Fibroblast of lung (primary cell): ENCODE measurements at regions not wholly inside any gene's neighbourhood (a gene's known extent, or its start where the extent isn't known, plus 50 kb on each side); places are given as distances from the start of the nearest gene placed in this dataset.
A peak's percentile ranks its signal among the peaks of the same experiment; 100 is the strongest.

ENCODE experiments used
- DNase-seq, 2 donors: peaks; one replicate each; pipeline versions ENCODE4 v3.0.0 to v3.0.0-alpha.2; 2010; ENCODE audit warnings: low read depth in 2 of 2
- H2AFZ ChIP-seq: 2 replicates; pipeline ENCODE4 v1.5.1; 2012; ENCODE audit warnings: low read length, control low read depth, inconsistent platforms
- H3K27ac ChIP-seq: 2 replicates; pipeline ENCODE4 v1.5.1; 2011; ENCODE audit warnings: low read length, control low read depth; ENCODE audit not compliant: insufficient read depth
- H3K27me3 ChIP-seq: 2 replicates; pipeline ENCODE4 v1.5.1; 2011; ENCODE audit warnings: mild to moderate bottlenecking, low read length; ENCODE audit not compliant: control insufficient read depth, insufficient read depth
- H3K36me3 ChIP-seq: 2 replicates; pipeline ENCODE4 v1.5.1; 2011; ENCODE audit warnings: low read length; ENCODE audit not compliant: control insufficient read depth, insufficient read depth
- H3K4me1 ChIP-seq: 2 replicates; pipeline ENCODE4 v1.5.1; 2011; ENCODE audit warnings: low read length; ENCODE audit not compliant: control insufficient read depth, insufficient read depth; ENCODE audit errors: extremely low read depth
- H3K4me2 ChIP-seq: 2 replicates; pipeline ENCODE4 v1.5.1; 2011; ENCODE audit warnings: low read length, control low read depth; ENCODE audit not compliant: insufficient read depth; ENCODE audit errors: extremely low read depth
- H3K4me3 ChIP-seq, 4 experiments: fragments of 200-600 bp in 1 of 4; sonication (generic) in 1 of 4; replicated peaks in 1 of 4; 2 replicates each; pipeline ENCODE4 v1.5.1; 2011 to 2016; ENCODE audit warnings: low read length in 4 of 4, low read depth in 3 of 4, mild to moderate bottlenecking in 3 of 4, control low read depth in 2 of 4, inconsistent platforms in 1 of 4, mixed read lengths in 1 of 4; ENCODE audit not compliant: insufficient read depth in 1 of 4; ENCODE audit errors: control extremely low read depth in 1 of 4
- H3K79me2 ChIP-seq: 2 replicates; pipeline ENCODE4 v1.5.1; 2012; ENCODE audit warnings: mild to moderate bottlenecking, low read length, inconsistent platforms; ENCODE audit not compliant: control insufficient read depth, insufficient read depth
- H3K9ac ChIP-seq: 2 replicates; pipeline ENCODE4 v1.5.1; 2011; ENCODE audit warnings: mild to moderate bottlenecking, low read length, control low read depth; ENCODE audit not compliant: insufficient read depth
- H3K9me3 ChIP-seq: 2 replicates; pipeline ENCODE4 v1.5.1; 2012; ENCODE audit warnings: low read depth, low read length; ENCODE audit not compliant: control insufficient read depth, insufficient read depth
- H4K20me1 ChIP-seq: 2 replicates; pipeline ENCODE4 v1.5.1; 2011; ENCODE audit warnings: low read length; ENCODE audit not compliant: control insufficient read depth, insufficient read depth; ENCODE audit errors: extremely low read depth
- EZH2 ChIP-seq: IDR thresholded peaks from 2 replicates; pipeline ENCODE4 v1.5.1; 2012; ENCODE audit warnings: low read length, control low read depth, mild to moderate bottlenecking; ENCODE audit errors: missing control alignments
- TF ChIP-seq, protein P1 (sequence below), 2 donors: IDR thresholded peaks in 1 of 2; conservative IDR thresholded peaks in 1 of 2; 1 replicate in 1 of 2; 2 replicates in 1 of 2; pipeline ENCODE4 v1.5.1; 2011 to 2012; ENCODE audit warnings: low read length in 2 of 2, control low read depth in 1 of 2, inconsistent platforms in 1 of 2, low read depth in 1 of 2, mild to moderate bottlenecking in 1 of 2

DNA sequence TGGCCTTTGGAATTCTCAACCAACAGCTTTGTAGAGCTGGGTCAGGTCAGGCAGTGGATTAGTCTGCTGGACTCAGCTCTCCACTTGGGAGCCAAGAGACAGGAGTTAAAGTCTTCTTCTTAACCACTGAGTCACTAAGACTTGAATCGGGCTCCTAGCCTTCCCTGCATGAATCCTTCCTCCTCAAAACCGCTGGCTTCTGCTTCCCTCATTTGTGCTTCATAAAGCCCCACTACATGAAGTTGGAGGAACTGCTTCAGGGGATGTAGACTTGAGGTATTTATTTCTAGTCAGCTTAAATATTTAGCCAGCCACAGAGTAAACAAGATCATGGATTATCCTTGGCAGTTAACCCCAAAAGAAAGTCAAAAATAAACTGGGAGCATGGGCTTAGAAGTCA, 536.3 kb upstream of the TNP1 start:
- peaks cover 7% of the 10 kb centered on the region for H3K4me1 ChIP-seq
- TF ChIP-seq, protein P1, sequence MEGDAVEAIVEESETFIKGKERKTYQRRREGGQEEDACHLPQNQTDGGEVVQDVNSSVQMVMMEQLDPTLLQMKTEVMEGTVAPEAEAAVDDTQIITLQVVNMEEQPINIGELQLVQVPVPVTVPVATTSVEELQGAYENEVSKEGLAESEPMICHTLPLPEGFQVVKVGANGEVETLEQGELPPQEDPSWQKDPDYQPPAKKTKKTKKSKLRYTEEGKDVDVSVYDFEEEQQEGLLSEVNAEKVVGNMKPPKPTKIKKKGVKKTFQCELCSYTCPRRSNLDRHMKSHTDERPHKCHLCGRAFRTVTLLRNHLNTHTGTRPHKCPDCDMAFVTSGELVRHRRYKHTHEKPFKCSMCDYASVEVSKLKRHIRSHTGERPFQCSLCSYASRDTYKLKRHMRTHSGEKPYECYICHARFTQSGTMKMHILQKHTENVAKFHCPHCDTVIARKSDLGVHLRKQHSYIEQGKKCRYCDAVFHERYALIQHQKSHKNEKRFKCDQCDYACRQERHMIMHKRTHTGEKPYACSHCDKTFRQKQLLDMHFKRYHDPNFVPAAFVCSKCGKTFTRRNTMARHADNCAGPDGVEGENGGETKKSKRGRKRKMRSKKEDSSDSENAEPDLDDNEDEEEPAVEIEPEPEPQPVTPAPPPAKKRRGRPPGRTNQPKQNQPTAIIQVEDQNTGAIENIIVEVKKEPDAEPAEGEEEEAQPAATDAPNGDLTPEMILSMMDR (conservative IDR thresholded peaks at IDR 0.05 in 1 of 2, IDR thresholded peaks at IDR 0.05 in 1 of 2; ENCODE audit: low read depth in 1 of 2, low read length in 2 of 2): no peak
- no peak for TF ChIP-seq EZH2
- no peaks in the 10 kb centered on the region for H3K36me3 ChIP-seq
- no peak overlapping the region for H3K4me3 ChIP-seq
- no peak overlapping the region for H3K4me2 ChIP-seq
- H3K9ac ChIP-seq: no peak overlapping the region
- no peak overlapping the region for H2AFZ ChIP-seq
- no peaks in the 10 kb centered on the region for H3K79me2 ChIP-seq
- no peak overlapping the region for H3K27ac ChIP-seq
- H3K9me3 ChIP-seq: no peaks in the 10 kb centered on the region
- DNase-seq: peak in 1 of 2 donors; percentile 57
- H4K20me1 ChIP-seq: no peaks in the 10 kb centered on the region
- H3K27me3 ChIP-seq: no peaks in the 10 kb centered on the region

DNA sequence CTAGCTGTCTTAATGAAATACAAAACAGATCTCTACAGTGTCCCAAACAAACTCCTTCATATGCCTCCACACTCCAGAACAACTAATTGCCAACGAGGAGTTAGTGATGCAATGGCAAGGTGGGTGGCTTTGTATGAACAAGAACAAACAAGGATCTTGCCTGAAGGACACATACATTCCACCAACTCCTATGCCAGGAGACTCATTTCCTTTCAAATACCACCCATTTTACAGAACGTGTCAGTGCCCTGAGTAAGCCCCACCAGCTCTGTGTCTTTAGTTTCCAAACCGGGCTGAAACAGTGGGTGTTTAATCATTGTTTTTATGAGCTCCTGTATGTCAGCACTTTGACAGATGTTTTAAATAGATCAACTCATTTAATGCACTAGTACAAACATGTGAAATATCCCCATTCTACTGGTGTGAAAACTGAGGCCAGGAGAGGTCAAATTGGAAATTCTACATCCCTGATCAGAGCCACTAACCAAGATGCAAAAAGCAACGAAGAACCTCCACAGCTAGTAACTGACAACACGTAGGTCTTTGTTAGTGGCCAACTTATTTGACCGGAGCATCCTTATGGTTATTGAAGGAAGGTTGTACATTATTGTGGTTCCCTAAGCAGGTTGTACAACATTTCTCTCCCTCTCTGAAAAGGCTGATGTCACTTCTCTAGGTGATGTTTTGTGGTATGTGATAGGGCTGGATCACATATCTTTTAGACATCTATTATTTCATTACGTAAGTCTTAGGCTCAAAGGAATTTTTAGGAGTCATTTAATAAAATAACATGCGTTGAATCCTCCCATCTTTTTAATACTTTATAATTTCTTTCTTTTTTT, 534.9 kb upstream of the TNP1 start:
- no peak overlapping the region for H3K27ac ChIP-seq
- no peak overlapping the region for H3K4me3 ChIP-seq
- no peak overlapping the region for H3K9ac ChIP-seq
- TF ChIP-seq EZH2: no peak
- TF ChIP-seq, protein P1 (conservative IDR thresholded peaks at IDR 0.05 in 1 of 2, IDR thresholded peaks at IDR 0.05 in 1 of 2; ENCODE audit: low read depth in 1 of 2, low read length in 2 of 2): no peak
- DNase-seq: peak in 1 of 2 donors; percentile 70
- no peaks in the 10 kb centered on the region for H3K27me3 ChIP-seq
- H3K4me1 ChIP-seq: peaks cover 7% of the 10 kb centered on the region
- H3K79me2 ChIP-seq: no peaks in the 10 kb centered on the region
- H3K4me2 ChIP-seq: no peak overlapping the region
- no peaks in the 10 kb centered on the region for H4K20me1 ChIP-seq
- no peaks in the 10 kb centered on the region for H3K36me3 ChIP-seq
- no peaks in the 10 kb centered on the region for H3K9me3 ChIP-seq
- no peak overlapping the region for H2AFZ ChIP-seq

DNA sequence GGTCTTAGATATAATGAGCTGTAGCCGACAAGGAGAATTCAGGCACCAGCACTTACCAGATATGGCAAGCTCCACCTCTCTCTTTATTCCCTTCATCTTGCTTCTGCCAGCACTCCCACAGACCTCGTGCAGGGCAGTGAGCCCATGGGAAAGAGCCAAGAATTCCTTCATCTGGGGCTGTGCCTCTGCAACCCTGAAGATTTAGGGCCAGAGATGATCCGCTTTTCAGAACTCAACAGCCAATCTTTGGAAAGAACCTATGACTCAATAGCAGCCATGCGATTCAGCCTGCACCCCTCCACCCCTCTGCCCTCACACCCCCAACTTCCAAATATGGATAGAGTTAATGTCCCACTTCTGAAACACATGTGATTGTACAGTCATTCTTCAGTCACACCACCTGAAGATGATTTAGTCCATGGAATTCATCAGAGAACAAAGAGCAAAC, 533.7 kb upstream of the TNP1 start:
- H3K27ac ChIP-seq: peak overlapping the region; percentile 67
- H3K9ac ChIP-seq: no peak overlapping the region
- no peak overlapping the region for H3K4me2 ChIP-seq
- H3K36me3 ChIP-seq: no peaks in the 10 kb centered on the region
- no peaks in the 10 kb centered on the region for H4K20me1 ChIP-seq
- TF ChIP-seq EZH2: no peak
- TF ChIP-seq, protein P1 (conservative IDR thresholded peaks at IDR 0.05 in 1 of 2, IDR thresholded peaks at IDR 0.05 in 1 of 2; ENCODE audit: low read depth in 1 of 2, low read length in 2 of 2): no peak
- H3K9me3 ChIP-seq: no peaks in the 10 kb centered on the region
- H3K27me3 ChIP-seq: no peaks in the 10 kb centered on the region
- no peak overlapping the region for H3K4me3 ChIP-seq
- DNase-seq: peak; percentile 94 to 97
- H3K4me1 ChIP-seq: peaks cover 7% of the 10 kb centered on the region
- no peak overlapping the region for H2AFZ ChIP-seq
- no peaks in the 10 kb centered on the region for H3K79me2 ChIP-seq
